Peyer's patch (tissue), 4 donors: ENCODE measurements at regions not wholly inside any gene's neighbourhood (a gene's known extent, or its start where the extent isn't known, plus 50 kb on each side); places are given as distances from the start of the nearest gene placed in this dataset.

Experiments used
- DNase-seq, 3 donors: peaks; one replicate each; pipeline ENCODE4 v3.0.0-alpha.2; 2017 to 2019
- H3K27ac ChIP-seq, 4 donors: fragments of 200-600 bp; sonication (generic); one replicate each; pipeline ENCODE4 v1.5.1; 2016 to 2019
- H3K27me3 ChIP-seq, 2 donors: fragments of 200-600 bp; sonication (generic); one replicate each; pipeline ENCODE4 v1.5.1; 2019
- H3K36me3 ChIP-seq, 3 donors: fragments of 200-600 bp; sonication (generic); one replicate each; pipeline ENCODE4 v1.5.1; 2016 to 2019
- H3K4me1 ChIP-seq, 4 donors: fragments of 200-600 bp; sonication (generic); one replicate each; pipeline ENCODE4 v1.5.1; 2016 to 2019
- H3K4me3 ChIP-seq, 4 donors: fragments of 200-600 bp; sonication (generic); 1 replicate in 3 of 4; 2 replicates in 1 of 4; pipeline ENCODE4 v1.5.1; 2016 to 2019; ENCODE audit warnings: mild to moderate bottlenecking in 1 of 4
- H3K9me3 ChIP-seq, 4 donors: fragments of 200-600 bp; sonication (generic); one replicate each; pipeline ENCODE4 v1.5.1; 2016 to 2019; ENCODE audit warnings: mild to moderate bottlenecking in 1 of 4
- CTCF ChIP-seq, 6 experiments: fragments of 450-650 bp in 4 of 6; fragments of 200-600 bp in 2 of 6; sonication (generic) in 1 of 6; IDR thresholded peaks; one replicate each; pipeline ENCODE4 v1.5.1; 2017 to 2019; ENCODE audit warnings: antibody characterized with exemption in 6 of 6, mild to moderate bottlenecking in 3 of 6, moderate library complexity in 1 of 6
- POLR2A ChIP-seq, 2 donors: fragments of 450-650 bp; IDR thresholded peaks; one replicate each; pipeline ENCODE4 v1.5.1; 2017; ENCODE audit warnings: antibody characterized with exemption in 2 of 2, mild to moderate bottlenecking in 2 of 2, moderate library complexity in 2 of 2

DNA sequence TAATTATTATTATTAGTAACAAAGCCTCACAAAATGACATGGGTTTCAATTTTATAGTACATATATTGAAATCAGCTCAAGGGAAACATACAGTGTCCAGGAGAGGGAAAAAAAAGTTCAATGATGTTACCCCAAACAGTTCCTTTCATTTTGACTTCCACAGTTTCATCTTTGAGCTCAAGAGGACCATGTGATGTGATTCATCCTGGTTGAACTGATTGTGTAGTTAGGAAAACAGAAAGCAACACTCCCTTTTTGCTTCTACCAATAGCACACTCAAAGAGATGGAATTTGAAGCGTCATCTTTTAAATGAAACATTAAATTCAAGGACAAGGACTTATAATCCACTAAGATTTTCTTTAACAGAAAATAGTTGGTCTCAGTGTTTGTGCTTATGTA lies 461.0 kb downstream of the FOXG1 start:
- Histone ChIP-seq H3K4me1 (no peaks in the 10 kb centered on the region), H3K27me3 (no peaks in the 10 kb centered on the region), H3K27ac (no peak overlapping the region), H3K4me3 (no peak overlapping the region), H3K9me3 (no peaks in the 10 kb centered on the region), H3K36me3 (no peaks in the 10 kb centered on the region)
- no peak for DNase-seq
- TF ChIP-seq POLR2A (IDR thresholded peaks at IDR 0.05) = no peak
- no peak for TF ChIP-seq CTCF (IDR thresholded peaks at IDR 0.05)

DNA sequence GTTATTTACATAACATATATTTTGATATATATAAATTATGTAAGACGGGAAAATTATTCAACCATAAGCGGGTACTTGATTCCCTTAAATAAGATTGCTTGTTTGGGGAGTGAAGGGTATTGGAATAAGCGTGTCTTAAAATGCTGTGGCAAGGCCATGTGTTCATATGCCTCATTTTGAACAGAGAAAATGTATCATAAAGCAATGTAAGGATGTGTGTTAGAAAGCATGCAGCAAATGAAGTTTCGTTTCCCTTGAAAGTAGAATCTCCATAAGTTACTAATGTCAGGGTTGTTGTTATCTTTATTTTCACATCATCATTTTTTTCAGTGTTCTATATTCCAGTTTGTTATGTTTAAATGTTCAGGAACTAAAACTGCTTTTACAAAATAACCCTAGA lies 465.6 kb downstream of the FOXG1 start:
- Histone ChIP-seq H3K4me3 (no peak overlapping the region), H3K36me3 (no peaks in the 10 kb centered on the region), H3K27ac (no peak overlapping the region), H3K9me3 (no peaks in the 10 kb centered on the region), H3K27me3 (no peaks in the 10 kb centered on the region), H3K4me1 (no peaks in the 10 kb centered on the region)
- TF ChIP-seq POLR2A (IDR thresholded peaks at IDR 0.05) (no peak), CTCF (IDR thresholded peaks at IDR 0.05) (no peak)
- no peak for DNase-seq

- H3K9me3 ChIP-seq = no peaks in the 10 kb centered on the region
- H3K4me3 ChIP-seq = no peak overlapping the region
- no peaks in the 10 kb centered on the region for H3K27me3 ChIP-seq
- no peak overlapping the region for H3K27ac ChIP-seq
- H3K36me3 ChIP-seq = no peaks in the 10 kb centered on the region
- H3K4me1 ChIP-seq = no peaks in the 10 kb centered on the region
- no peak for TF ChIP-seq CTCF (IDR thresholded peaks at IDR 0.05)
- TF ChIP-seq POLR2A (IDR thresholded peaks at IDR 0.05) = no peak
- no peak for DNase-seq
These were observed 466.1 kb downstream of the FOXG1 start for GRCh38 chr14:29232711-29233110.

GRCh38 chr14:29233188-29233587 lies 466.6 kb downstream of the FOXG1 start:
- H3K4me1 ChIP-seq = no peaks in the 10 kb centered on the region
- H3K27me3 ChIP-seq = no peaks in the 10 kb centered on the region
- H3K9me3 ChIP-seq = no peaks in the 10 kb centered on the region
- no peak overlapping the region for H3K4me3 ChIP-seq
- no peak for DNase-seq
- no peak overlapping the region for H3K27ac ChIP-seq
- no peaks in the 10 kb centered on the region for H3K36me3 ChIP-seq
- TF ChIP-seq CTCF (IDR thresholded peaks at IDR 0.05) = no peak
- TF ChIP-seq POLR2A (IDR thresholded peaks at IDR 0.05) = no peak

DNA sequence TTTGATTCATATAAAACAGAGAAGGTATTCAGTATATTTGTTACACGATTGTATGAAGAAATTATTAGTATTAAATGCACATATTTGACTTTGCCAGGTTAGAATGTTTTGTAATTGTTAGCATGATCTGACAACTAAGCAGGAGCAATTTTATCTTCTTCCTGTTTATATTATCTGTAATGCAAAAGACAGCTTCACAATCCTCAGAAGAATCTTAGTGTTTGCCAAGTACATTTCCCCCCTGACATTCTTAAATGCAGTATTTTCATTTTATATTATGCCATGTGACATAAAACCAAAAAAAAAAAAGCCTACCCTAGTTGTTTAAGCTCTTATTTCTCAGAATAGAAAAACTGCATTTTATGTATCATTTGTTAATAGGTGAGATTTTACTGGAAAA lies 469.4 kb downstream of the FOXG1 start:
- no peak for DNase-seq
- H3K9me3 ChIP-seq = no peaks in the 10 kb centered on the region
- H3K4me3 ChIP-seq = no peak overlapping the region
- TF ChIP-seq CTCF (IDR thresholded peaks at IDR 0.05) (no peak), POLR2A (IDR thresholded peaks at IDR 0.05) (no peak)
- no peaks in the 10 kb centered on the region for H3K36me3 ChIP-seq
- H3K27ac ChIP-seq = no peak overlapping the region
- H3K27me3 ChIP-seq = no peaks in the 10 kb centered on the region
- no peaks in the 10 kb centered on the region for H3K4me1 ChIP-seq

DNA sequence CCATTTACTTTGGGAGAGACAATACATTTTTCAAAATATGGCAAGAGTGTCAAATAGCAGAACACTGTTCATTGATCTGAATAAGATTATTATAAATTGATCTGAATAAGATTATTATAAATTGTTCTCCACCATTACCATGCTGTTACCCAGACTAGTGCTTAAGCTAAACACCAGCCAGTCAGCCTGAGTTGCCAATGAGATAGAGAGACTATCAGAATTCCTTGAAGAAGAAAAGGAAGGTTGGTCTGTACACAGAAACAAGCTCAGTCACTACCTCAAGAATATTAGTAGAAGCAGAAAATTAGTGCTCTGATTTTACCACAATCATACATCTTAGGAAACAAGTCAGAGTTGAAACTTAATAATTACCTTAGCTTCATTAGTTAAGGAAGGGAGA lies 469.8 kb downstream of the FOXG1 start:
- no peaks in the 10 kb centered on the region for H3K27me3 ChIP-seq
- H3K36me3 ChIP-seq = no peaks in the 10 kb centered on the region
- H3K27ac ChIP-seq = no peak overlapping the region
- H3K4me1 ChIP-seq = no peaks in the 10 kb centered on the region
- H3K9me3 ChIP-seq = no peaks in the 10 kb centered on the region
- no peak overlapping the region for H3K4me3 ChIP-seq
- DNase-seq = no peak
- TF ChIP-seq POLR2A (IDR thresholded peaks at IDR 0.05) (no peak), CTCF (IDR thresholded peaks at IDR 0.05) (no peak)
